CD14-positive monocyte (primary cell): ENCODE measurements at regions not wholly inside any gene's neighbourhood (a gene's known extent, or its start where the extent isn't known, plus 50 kb on each side); places are given as distances from the start of the nearest gene placed in this dataset.

Source experiments
- DNase-seq, 3 donors: peaks; one replicate each; pipeline ENCODE4 v3.0.0-alpha.2; 2011 to 2022
- H2AFZ ChIP-seq: 2 replicates; pipeline ENCODE4 v1.6.0; 2012; ENCODE audit warnings: mild to moderate bottlenecking, low read depth, low read length, inconsistent platforms; ENCODE audit not compliant: insufficient read depth, poor library complexity, severe bottlenecking
- H3K27ac ChIP-seq, 2 donors: 1 replicate in 1 of 2; 2 replicates in 1 of 2; pipeline ENCODE4 v1.5.1; 2012 to 2013; ENCODE audit warnings: low read length in 2 of 2, control low read depth in 1 of 2, inconsistent platforms in 1 of 2, low read depth in 1 of 2, mild to moderate bottlenecking in 1 of 2
- H3K27me3 ChIP-seq, 2 donors: one replicate each; pipeline versions ENCODE4 v1.6.0 to v1.6.1; 2011 to 2013; ENCODE audit warnings: low read length in 2 of 2; ENCODE audit not compliant: control insufficient read depth in 2 of 2, insufficient read depth in 2 of 2
- H3K36me3 ChIP-seq, 2 donors: replicated peaks in 1 of 2; 1 replicate in 1 of 2; 2 replicates in 1 of 2; pipeline versions ENCODE4 v1.5.1 to v1.6.1; 2012 to 2013; ENCODE audit warnings: low read length in 2 of 2, control low read depth in 1 of 2, inconsistent platforms in 1 of 2, mild to moderate bottlenecking in 1 of 2; ENCODE audit not compliant: insufficient read depth in 2 of 2, control insufficient read depth in 1 of 2
- H3K4me1 ChIP-seq, 2 donors: 1 replicate in 1 of 2; 2 replicates in 1 of 2; pipeline versions ENCODE4 v1.5.1 to v1.6.1; 2012 to 2013; ENCODE audit warnings: low read length in 2 of 2, control low read depth in 1 of 2, inconsistent platforms in 1 of 2, mild to moderate bottlenecking in 1 of 2, moderate library complexity in 1 of 2; ENCODE audit not compliant: insufficient read depth in 2 of 2, control insufficient read depth in 1 of 2
- H3K4me2 ChIP-seq: replicated peaks from 2 replicates; pipeline ENCODE3; 2012; ENCODE audit warnings: low read length, moderate library complexity, mild to moderate bottlenecking; ENCODE audit not compliant: poor library complexity, severe bottlenecking; ENCODE audit errors: extremely low read depth
- H3K4me3 ChIP-seq, 3 experiments: fragments of 200-600 bp in 1 of 3; sonication (generic) in 1 of 3; replicated peaks in 1 of 3; 1 replicate in 2 of 3; 2 replicates in 1 of 3; pipeline ENCODE4 v1.5.1; 2011 to 2013; ENCODE audit warnings: low read length in 3 of 3, mild to moderate bottlenecking in 3 of 3, control low read depth in 2 of 3, low read depth in 2 of 3, inconsistent platforms in 1 of 3, moderate library complexity in 1 of 3
- H3K79me2 ChIP-seq: 2 replicates; pipeline ENCODE4 v1.6.0; 2012; ENCODE audit warnings: mild to moderate bottlenecking, control low read depth, inconsistent platforms, low read length, moderate library complexity; ENCODE audit not compliant: insufficient read depth
- H3K9ac ChIP-seq: 2 replicates; pipeline ENCODE4 v1.6.0; 2017; ENCODE audit warnings: low read length, mild to moderate bottlenecking; ENCODE audit not compliant: insufficient read depth, poor library complexity, severe bottlenecking
- H3K9me3 ChIP-seq, 2 donors: replicated peaks in 1 of 2; 1 replicate in 1 of 2; 2 replicates in 1 of 2; pipeline versions ENCODE4 v1.5.1 to v1.6.1; 2012 to 2013; ENCODE audit warnings: low read length in 2 of 2, control low read depth in 1 of 2; ENCODE audit not compliant: control insufficient read depth in 1 of 2, insufficient read depth in 1 of 2
- H4K20me1 ChIP-seq: 2 replicates; pipeline ENCODE4 v1.6.0; 2012; ENCODE audit warnings: mild to moderate bottlenecking, low read length, control low read depth, moderate library complexity; ENCODE audit not compliant: insufficient read depth
- H3K27ac Mint-ChIP-seq, 7 donors: one replicate each; pipeline ENCODE4 v1.8.0; 2020; ENCODE audit warnings: mild to moderate bottlenecking in 7 of 7, mixed read lengths in 7 of 7, moderate library complexity in 6 of 7, inconsistent platforms in 2 of 7
- H3K27me3 Mint-ChIP-seq, 3 donors: one replicate each; pipeline ENCODE4 v1.8.0; 2021 to 2022; ENCODE audit warnings: low read depth in 3 of 3, mild to moderate bottlenecking in 3 of 3, mixed read lengths in 3 of 3, moderate library complexity in 3 of 3, inconsistent platforms in 1 of 3
- H3K36me3 Mint-ChIP-seq, 2 donors: one replicate each; pipeline ENCODE4 v1.8.0; 2020; ENCODE audit warnings: mixed read lengths in 2 of 2, inconsistent platforms in 1 of 2, mild to moderate bottlenecking in 1 of 2
- H3K4me1 Mint-ChIP-seq: one replicate; pipeline ENCODE4 v1.8.0; 2020; ENCODE audit warnings: mild to moderate bottlenecking, mixed read lengths
- H3K4me3 Mint-ChIP-seq, 2 donors: one replicate each; pipeline ENCODE4 v1.8.0; 2020; ENCODE audit warnings: mild to moderate bottlenecking in 2 of 2, mixed read lengths in 2 of 2, moderate library complexity in 1 of 2
- H3K9me3 Mint-ChIP-seq, 7 donors: one replicate each; pipeline ENCODE4 v1.8.0; 2020 to 2022; ENCODE audit warnings: mixed read lengths in 7 of 7, mild to moderate bottlenecking in 6 of 7, moderate library complexity in 6 of 7, inconsistent platforms in 2 of 7
- CTCF ChIP-seq: fragments of 200-600 bp; IDR thresholded peaks from one replicate; pipeline ENCODE4 v1.8.0; 2022; ENCODE audit warnings: antibody characterized with exemption, mild to moderate bottlenecking
- WGBS: methylation state at CpG from one replicate; pipeline ENCODE4 v1.1.5; 2013; ENCODE audit warnings: missing lambda C conversion rate; ENCODE audit not compliant: insufficient coverage; 5-methylcytosine and 5-hydroxymethylcytosine counted together
- intact Hi-C, 2 donors: fragments of 100-400 bp; cut with micrococcal nuclease; formaldehyde crosslinking; loops; one replicate each; pipeline versions ENCODE4 v1.15.0 to v1.15.1; 2023

GRCh38 chr14:97377550-97377949, 580.4 kb downstream of the VRK1 start:
- H3K4me3 Mint-ChIP-seq: no peak overlapping the region
- intact Hi-C loops: no loop called here

GRCh38 chr14:97379091-97379531, 581.9 kb downstream of the VRK1 start:
- Histone ChIP-seq H3K9me3 (no peaks in the 10 kb centered on the region), H3K4me1 (no peaks in the 10 kb centered on the region), H2AFZ (no peak overlapping the region), H3K79me2 (no peaks in the 10 kb centered on the region), H3K27me3 (no peaks in the 10 kb centered on the region), H3K4me3 (no peak overlapping the region), H3K36me3 (no peaks in the 10 kb centered on the region), H3K9ac (no peak overlapping the region), H4K20me1 (no peaks in the 10 kb centered on the region), H3K4me2 (no peak overlapping the region), H3K27ac (no peak overlapping the region)
- H3K27ac Mint-ChIP-seq: no peak overlapping the region
- peaks cover 0 to 5% (median 2%) of the 10 kb centered on the region in 7 donors for H3K9me3 Mint-ChIP-seq
- intact Hi-C loops: no loop called here
- H3K36me3 Mint-ChIP-seq: no peaks in the 10 kb centered on the region
- TF ChIP-seq CTCF: no peak
- no peak for DNase-seq
- 0% methylated on average over 3 of the region's 7 CpGs for WGBS
- peaks cover 2% of the 10 kb centered on the region for H3K4me1 Mint-ChIP-seq
- peak overlapping the region in 1 of 2 donors; percentile 21 for H3K4me3 Mint-ChIP-seq
- H3K27me3 Mint-ChIP-seq: peaks cover 2 to 9% (median 3%) of the 10 kb centered on the region in 3 donors

More at GRCh38 chr14:97377550-97377949, 580.4 kb downstream of the VRK1 start:
- no peaks in the 10 kb centered on the region for H4K20me1 ChIP-seq
- no peak overlapping the region for H3K4me2 ChIP-seq
- no peaks in the 10 kb centered on the region for H3K9me3 ChIP-seq
- no peak overlapping the region for H3K9ac ChIP-seq
- WGBS: 100% methylated on average over 1 of the region's 5 CpGs
- no peak overlapping the region for H2AFZ ChIP-seq
- no peak overlapping the region for H3K27ac Mint-ChIP-seq
- H3K27ac ChIP-seq: no peak overlapping the region
- H3K4me1 ChIP-seq: no peaks in the 10 kb centered on the region
- H3K27me3 Mint-ChIP-seq: peaks cover 3 to 9% (median 4%) of the 10 kb centered on the region in 3 donors
- no peak overlapping the region for H3K4me3 ChIP-seq
- H3K36me3 ChIP-seq: no peaks in the 10 kb centered on the region
- H3K27me3 ChIP-seq: no peaks in the 10 kb centered on the region
- DNase-seq: no peak
- H3K79me2 ChIP-seq: no peaks in the 10 kb centered on the region
- no peak for TF ChIP-seq CTCF
- H3K36me3 Mint-ChIP-seq: no peaks in the 10 kb centered on the region
- H3K4me1 Mint-ChIP-seq: peaks cover 2% of the 10 kb centered on the region
- H3K9me3 Mint-ChIP-seq: peaks cover 0 to 5% (median 2%) of the 10 kb centered on the region in 7 donors
